Colonic mucosa (tissue), 4 donors: ENCODE measurements at regions not wholly inside any gene's neighbourhood (a gene's known extent, or its start where the extent isn't known, plus 50 kb on each side); places are given as distances from the start of the nearest gene placed in this dataset.

ENCODE experiments used
- DNase-seq: peaks from one replicate; pipeline ENCODE4 v3.0.0-alpha.2; 2020
- H3K27ac ChIP-seq: fragments of 200-600 bp; one replicate; pipeline ENCODE4 v1.8.0; 2021
- H3K27me3 ChIP-seq: fragments of 200-600 bp; one replicate; pipeline ENCODE4 v1.8.0; 2021
- H3K36me3 ChIP-seq: fragments of 200-600 bp; one replicate; pipeline ENCODE4 v1.8.0; 2021
- H3K4me1 ChIP-seq: fragments of 200-600 bp; one replicate; pipeline ENCODE4 v1.8.0; 2021; ENCODE audit warnings: mild to moderate bottlenecking
- H3K4me3 ChIP-seq: fragments of 200-600 bp; one replicate; pipeline ENCODE4 v1.8.0; 2021
- H3K9ac ChIP-seq, 2 donors: one replicate each; pipeline ENCODE4 v1.7.0; 2013; ENCODE audit warnings: control low read depth in 2 of 2, low read depth in 2 of 2, low read length in 2 of 2
- H3K9me3 ChIP-seq: fragments of 200-600 bp; one replicate; pipeline ENCODE4 v1.8.0; 2021
- CTCF ChIP-seq: fragments of 200-600 bp; IDR thresholded peaks from one replicate; pipeline ENCODE4 v1.8.0; 2022; ENCODE audit warnings: antibody characterized with exemption, mild to moderate bottlenecking
- intact Hi-C: fragments of 100-400 bp; cut with DNase I; formaldehyde crosslinking; loops from one replicate; pipeline ENCODE4 v1.14.1; 2022
- donor health status: healthy.
- donor health status: DM: no; HTN: no; CAD: no.
- donor health status: DM: no; HTN: no; CAD: no.

- Histone ChIP-seq H3K9me3 (no peaks in the 10 kb centered on the region), H3K4me1 (no peaks in the 10 kb centered on the region), H3K27ac (no peak overlapping the region), H3K27me3 (no peaks in the 10 kb centered on the region), H3K9ac (no peak overlapping the region), H3K4me3 (no peak overlapping the region), H3K36me3 (no peaks in the 10 kb centered on the region)
- TF ChIP-seq CTCF, result no peak
- intact Hi-C loops, result no loop called here
- no peak for DNase-seq
Measured at GRCh38 chr15:29429584-29429983, 160.0 kb upstream of the NSMCE3 start.

GRCh38 chr15:29428925-29429573 is 159.4 kb upstream of the NSMCE3 start:
- no peak for DNase-seq
- H3K27ac ChIP-seq, result no peak overlapping the region
- H3K9ac ChIP-seq, result no peak overlapping the region
- H3K4me1 ChIP-seq, result no peaks in the 10 kb centered on the region
- TF ChIP-seq CTCF, result no peak
- H3K9me3 ChIP-seq, result no peaks in the 10 kb centered on the region
- H3K4me3 ChIP-seq, result no peak overlapping the region
- H3K36me3 ChIP-seq, result no peaks in the 10 kb centered on the region
- intact Hi-C loops, result no loop called here
- no peaks in the 10 kb centered on the region for H3K27me3 ChIP-seq

- no peaks in the 10 kb centered on the region for H3K36me3 ChIP-seq
- TF ChIP-seq CTCF, result no peak
- intact Hi-C loops, result no loop called here
- no peak overlapping the region for H3K4me3 ChIP-seq
- no peak overlapping the region for H3K27ac ChIP-seq
- DNase-seq, result no peak
- no peaks in the 10 kb centered on the region for H3K4me1 ChIP-seq
- no peaks in the 10 kb centered on the region for H3K9me3 ChIP-seq
- H3K9ac ChIP-seq, result no peak overlapping the region
- H3K27me3 ChIP-seq, result no peaks in the 10 kb centered on the region
Measured at GRCh38 chr15:29425864-29426263, 156.2 kb upstream of the NSMCE3 start.

DNA sequence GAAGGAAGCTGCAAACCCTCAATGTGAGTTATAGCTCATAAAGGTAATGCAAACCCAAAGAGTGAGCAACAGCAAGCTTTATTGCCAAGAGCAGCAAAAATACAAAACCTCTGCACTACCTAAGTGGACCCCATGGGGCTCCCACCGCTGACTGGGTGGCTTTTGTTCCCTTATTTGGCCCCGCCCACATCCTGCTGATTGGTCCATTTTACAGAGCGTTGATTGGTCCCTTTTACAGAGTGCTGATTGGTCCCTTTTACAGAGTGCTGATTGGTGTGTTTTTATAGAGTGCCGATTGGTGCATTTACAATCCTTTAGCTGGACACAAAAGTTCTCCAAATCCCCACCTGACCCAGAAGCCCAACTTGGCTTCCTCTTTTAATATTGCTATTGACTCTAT is 154.5 kb upstream of the NSMCE3 start:
- no peak overlapping the region for H3K4me3 ChIP-seq
- no peak overlapping the region for H3K9ac ChIP-seq
- no peaks in the 10 kb centered on the region for H3K4me1 ChIP-seq
- no peaks in the 10 kb centered on the region for H3K9me3 ChIP-seq
- no peak overlapping the region for H3K27ac ChIP-seq
- intact Hi-C loops, result no loop called here
- H3K27me3 ChIP-seq, result no peaks in the 10 kb centered on the region
- TF ChIP-seq CTCF, result no peak
- DNase-seq, result no peak
- H3K36me3 ChIP-seq, result no peaks in the 10 kb centered on the region

DNA sequence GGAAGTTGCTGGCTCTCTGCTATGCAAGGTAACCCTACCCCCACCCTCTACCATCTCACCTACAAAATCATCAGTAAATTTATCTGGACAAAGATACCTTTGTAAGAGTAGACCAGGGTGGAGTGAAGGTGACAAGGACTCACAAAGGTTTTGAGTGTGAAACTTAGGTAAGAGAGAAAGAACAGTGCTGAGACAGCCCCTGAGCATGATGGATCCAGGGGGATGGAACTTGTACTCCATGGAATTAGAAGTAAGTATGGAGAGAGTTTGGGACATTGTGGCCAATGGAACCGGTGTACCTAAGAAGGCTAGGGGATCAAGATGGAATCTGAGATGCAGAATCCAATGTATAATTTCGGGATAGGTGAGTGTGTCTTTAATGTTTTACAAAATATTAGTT is 153.0 kb upstream of the NSMCE3 start:
- Histone ChIP-seq H3K9ac (no peak overlapping the region), H3K27me3 (no peaks in the 10 kb centered on the region), H3K4me3 (no peak overlapping the region), H3K36me3 (no peaks in the 10 kb centered on the region), H3K4me1 (no peaks in the 10 kb centered on the region), H3K9me3 (no peaks in the 10 kb centered on the region), H3K27ac (no peak overlapping the region)
- no peak for TF ChIP-seq CTCF
- intact Hi-C loops, result no loop called here
- no peak for DNase-seq

DNA sequence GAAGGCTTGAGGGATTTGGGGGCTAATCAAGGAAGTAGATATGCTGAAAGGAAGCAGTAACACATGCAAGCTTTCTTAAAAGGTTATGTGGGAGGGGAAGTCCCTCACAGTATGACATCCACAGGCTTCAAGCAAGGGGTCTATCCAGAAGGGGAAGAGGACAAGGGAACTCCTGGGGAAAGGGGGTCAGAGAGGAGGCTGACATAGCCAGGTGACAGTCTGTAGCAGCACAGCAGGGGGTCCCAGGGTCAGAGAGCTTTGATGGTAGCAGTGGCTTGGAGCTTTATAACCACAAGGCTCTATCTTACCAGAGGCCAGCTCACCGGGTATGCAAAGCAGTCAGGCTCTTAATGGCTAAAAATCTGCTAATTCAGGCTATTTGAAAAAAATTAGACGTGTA is 150.6 kb upstream of the NSMCE3 start:
- Histone ChIP-seq H3K4me1 (no peaks in the 10 kb centered on the region), H3K4me3 (no peak overlapping the region), H3K36me3 (no peaks in the 10 kb centered on the region), H3K27me3 (no peaks in the 10 kb centered on the region), H3K27ac (no peak overlapping the region), H3K9ac (no peak overlapping the region), H3K9me3 (no peaks in the 10 kb centered on the region)
- TF ChIP-seq CTCF, result no peak
- intact Hi-C loops, result no loop called here
- no peak for DNase-seq
